Left colon (tissue), 2 donors: ENCODE measurements at regions not wholly inside any gene's neighbourhood (a gene's known extent, or its start where the extent isn't known, plus 50 kb on each side); places are given as distances from the start of the nearest gene placed in this dataset.

Experiments
- ATAC-seq: fragments of 200-7000 bp; cut with Tn5 transposase; one replicate; pipeline ENCODE4 v1.9.1; 2020; ENCODE audit warnings: mild to moderate bottlenecking, moderate library complexity
- DNase-seq, 2 donors: peaks; one replicate each; pipeline ENCODE4 v3.0.0-alpha.2; 2020
- intact Hi-C, 2 donors: fragments of 100-400 bp; cut with DNase I in 1 of 2; cut with micrococcal nuclease in 1 of 2; formaldehyde crosslinking; loops; one replicate each; pipeline versions ENCODE4 v1.11.2 to v1.14.0; 2022; cut with DNase I, micrococcal nuclease
- donor health status: DM: no; HTN: no; CAD: no.
- donor health status: DM: yes; HTN: yes; CAD: no.

DNA sequence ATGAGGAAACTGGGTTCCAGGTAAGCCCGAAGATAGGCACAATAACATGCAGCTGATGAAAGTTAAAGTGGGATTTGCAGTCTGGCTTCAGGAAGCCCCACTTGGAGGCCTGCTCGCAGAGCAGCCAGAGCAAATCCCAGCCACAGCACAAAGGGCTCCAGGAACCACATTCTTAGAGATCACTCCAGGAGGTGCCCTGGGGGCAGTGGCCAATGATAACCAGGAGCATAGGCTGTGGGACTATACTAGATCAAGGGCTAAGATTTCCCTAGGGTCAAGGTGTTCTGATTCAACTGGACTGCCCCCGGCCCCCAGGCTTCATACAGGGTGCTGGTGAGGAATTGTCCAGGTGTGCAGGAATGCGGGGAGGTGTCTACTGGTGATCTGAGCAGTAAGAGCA lies 133.9 kb upstream of the PTPRT start:
- DNase-seq (no peak), ATAC-seq (no peak)
- intact Hi-C loops: no loop called here

- intact Hi-C loops: no loop called here
- no peak for ATAC-seq
- DNase-seq: no peak
These were observed 133.1 kb upstream of the PTPRT start for GRCh38 chr20:43322851-43323250.

DNA sequence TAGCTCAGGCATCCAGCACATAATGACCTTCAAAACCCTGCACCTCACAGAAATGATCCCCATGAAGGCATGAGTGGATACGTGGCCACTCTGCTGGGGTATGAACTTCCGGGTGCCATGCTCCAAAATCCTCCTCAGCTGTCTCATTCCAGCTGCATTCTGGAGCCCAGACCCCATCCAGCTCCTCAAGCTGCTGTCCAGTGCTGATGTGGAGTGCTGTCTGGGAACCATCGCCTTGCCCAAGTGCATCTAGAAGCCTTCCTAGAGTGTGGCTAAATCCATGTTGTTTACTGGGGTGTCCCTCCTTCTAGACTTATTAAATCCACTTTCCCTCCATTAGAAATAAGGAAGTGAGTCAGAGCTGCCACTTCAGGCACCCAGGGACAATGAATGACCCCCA lies 130.8 kb upstream of the PTPRT start:
- intact Hi-C loops: no loop called here
- no peak for DNase-seq
- no peak for ATAC-seq

DNA sequence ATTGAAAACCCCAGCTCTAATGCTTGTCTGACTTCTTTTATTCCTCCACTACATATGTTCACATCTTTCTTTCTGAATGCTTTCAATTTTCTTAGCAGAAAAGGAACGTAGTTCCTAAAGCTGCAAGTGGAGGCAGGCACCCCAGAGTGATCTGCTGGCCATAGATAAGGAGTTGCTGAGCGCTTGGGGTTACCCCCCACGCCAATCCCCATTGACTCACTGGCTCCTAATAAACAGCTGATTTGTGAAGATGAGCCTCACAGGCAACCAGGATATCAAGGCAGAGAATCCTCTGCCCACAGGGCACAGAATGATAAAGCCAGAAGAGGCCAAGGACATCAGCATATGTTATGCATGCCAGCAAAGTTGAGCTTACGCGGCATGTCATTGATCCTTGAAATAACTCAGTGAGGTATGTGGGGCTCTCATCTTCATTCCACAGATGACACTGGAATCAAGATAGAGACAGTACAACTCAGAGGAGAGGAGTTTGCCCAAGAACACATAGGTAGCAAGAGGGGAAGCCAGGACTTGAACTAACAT lies 129.1 kb upstream of the PTPRT start:
- intact Hi-C loops: no loop called here
- no peak for ATAC-seq

DNA sequence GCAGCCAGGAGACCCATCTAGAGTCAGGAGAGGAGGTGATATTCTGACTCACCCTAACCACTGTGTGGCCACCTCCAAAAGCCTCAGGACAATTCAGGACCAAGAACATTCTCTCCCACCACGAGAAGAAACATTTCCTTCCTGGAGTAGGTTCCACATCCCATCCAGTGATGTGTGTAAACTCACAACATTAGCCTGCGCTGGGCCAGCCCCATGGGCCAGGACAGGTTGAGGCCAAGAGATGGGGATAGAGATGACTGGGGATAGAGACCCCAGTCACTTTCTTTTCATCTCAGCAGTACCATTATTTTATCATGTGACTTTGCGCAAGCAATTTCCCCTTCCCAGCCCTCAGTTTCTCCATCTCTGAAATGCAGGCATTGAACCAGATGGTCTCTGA lies 126.6 kb upstream of the PTPRT start:
- ATAC-seq: no peak
- DNase-seq: no peak
- intact Hi-C loops: no loop called here

More for the DNA sequence above, 129.1 kb upstream of the PTPRT start:
- DNase-seq: no peak

- ATAC-seq: no peak
- intact Hi-C loops: no loop called here
- DNase-seq: no peak
These were observed 119.6 kb upstream of the PTPRT start for GRCh38 chr20:43309266-43309665.

DNA sequence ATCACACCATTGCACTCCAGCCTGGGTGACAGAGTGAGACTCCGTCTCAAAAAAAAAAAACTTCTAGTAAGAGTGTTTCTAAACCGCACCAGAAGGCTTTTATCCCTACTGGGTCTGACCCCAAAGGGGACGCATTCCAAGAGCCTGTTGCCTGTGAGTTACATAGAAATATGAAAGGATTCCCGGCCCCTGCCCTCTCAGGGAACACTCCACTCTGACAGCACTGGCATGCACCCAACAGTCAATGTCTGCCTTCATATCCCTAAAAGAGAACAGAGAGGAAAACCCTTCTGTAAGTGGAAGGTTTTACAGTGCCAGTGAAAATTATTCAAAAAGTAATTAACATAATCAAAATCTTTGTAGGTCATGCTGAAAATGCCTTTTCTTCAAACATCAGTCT lies 117.1 kb upstream of the PTPRT start:
- intact Hi-C loops: no loop called here
- no peak for DNase-seq
- no peak for ATAC-seq

- DNase-seq: no peak
- ATAC-seq: peak; percentile 53
- intact Hi-C loops: no loop called here
These were observed 116.0 kb upstream of the PTPRT start for GRCh38 chr20:43305749-43306148.

DNA sequence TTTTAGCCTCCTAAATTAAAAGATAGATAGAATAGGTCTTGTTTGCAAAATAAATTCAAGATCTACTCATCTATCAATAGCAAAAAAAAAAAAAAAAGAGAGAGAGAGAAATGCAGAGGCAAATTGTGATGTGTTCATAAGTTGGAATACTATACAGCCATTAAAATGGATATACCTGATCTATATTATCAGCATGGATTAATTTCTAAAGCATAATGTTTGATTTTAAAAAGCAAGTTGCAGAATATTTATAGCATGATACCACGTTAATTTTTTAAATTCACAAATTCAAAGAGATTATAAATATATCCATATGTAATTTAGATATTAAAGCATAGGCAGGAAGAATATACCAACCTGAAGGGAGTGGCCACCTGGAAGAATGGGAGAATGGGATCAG lies 114.9 kb upstream of the PTPRT start:
- no peak for ATAC-seq
- intact Hi-C loops: no loop called here
- DNase-seq: no peak

DNA sequence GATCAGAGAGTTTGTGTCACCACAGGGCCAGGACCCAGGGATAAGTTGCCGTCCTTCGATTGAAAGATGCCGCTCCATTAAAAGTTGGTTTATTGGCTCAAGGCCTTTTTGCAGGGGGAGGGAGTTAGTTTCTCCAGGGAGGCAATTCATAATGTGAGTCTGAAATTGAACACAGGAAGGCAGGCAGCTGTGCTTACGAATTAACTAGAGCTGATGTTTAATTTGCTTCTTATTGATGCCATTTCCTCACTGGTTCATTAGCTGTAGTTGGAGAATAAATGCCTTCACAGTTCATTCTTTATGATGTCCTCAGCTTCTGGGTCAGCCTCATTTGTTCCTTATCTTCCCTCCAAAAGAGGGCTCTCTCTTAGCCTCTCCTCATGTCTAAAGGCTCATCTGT lies 113.2 kb upstream of the PTPRT start:
- DNase-seq (no peak), ATAC-seq (no peak)
- intact Hi-C loops: no loop called here

DNA sequence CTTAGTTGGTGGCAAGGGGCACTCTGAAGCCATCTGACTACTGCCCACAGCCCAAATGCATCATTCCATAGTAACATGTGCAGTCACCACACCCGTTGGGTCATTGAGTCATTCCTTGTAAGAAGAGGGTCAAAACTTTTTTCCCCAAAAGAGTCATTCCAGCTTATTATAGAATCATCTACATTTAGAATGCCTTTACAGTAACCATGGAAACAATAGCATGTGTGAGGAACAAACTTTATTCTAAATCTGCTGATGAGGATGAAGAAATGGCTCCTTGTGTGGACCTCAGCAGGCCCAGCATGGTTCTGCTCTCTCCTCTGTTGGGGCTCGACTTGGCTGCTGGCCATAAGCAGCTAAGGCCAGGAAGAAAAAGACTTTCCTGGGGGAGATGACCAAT lies 111.2 kb upstream of the PTPRT start:
- ATAC-seq: no peak
- intact Hi-C loops: no loop called here
- no peak for DNase-seq

GRCh38 chr20:43295781-43296180 lies 106.1 kb upstream of the PTPRT start:
- no peak for ATAC-seq
- intact Hi-C loops: no loop called here
- no peak for DNase-seq

- ATAC-seq (no peak), DNase-seq (no peak)
- intact Hi-C loops: no loop called here
These were observed 105.6 kb upstream of the PTPRT start for GRCh38 chr20:43295263-43295662.

DNA sequence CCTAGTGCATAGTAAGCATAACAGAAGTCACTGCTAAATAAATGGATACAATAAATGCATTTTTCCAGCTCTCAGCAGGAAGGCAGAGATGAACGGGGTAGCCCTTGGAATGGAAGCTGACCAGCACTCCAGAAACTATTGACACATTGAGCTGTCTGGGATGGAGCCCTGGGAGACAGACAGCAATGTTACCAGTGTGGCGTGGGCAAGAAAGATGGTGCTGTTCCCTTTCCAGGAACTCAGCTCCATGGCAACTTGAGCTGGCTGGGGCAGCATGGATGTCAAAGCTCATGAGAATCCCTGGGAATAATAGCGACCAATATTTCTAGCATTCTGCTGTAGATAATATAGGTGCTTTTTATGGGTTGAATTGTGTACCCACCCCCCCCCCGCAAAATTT lies 104.3 kb upstream of the PTPRT start:
- intact Hi-C loops: no loop called here
- ATAC-seq: no peak
- DNase-seq: no peak

DNA sequence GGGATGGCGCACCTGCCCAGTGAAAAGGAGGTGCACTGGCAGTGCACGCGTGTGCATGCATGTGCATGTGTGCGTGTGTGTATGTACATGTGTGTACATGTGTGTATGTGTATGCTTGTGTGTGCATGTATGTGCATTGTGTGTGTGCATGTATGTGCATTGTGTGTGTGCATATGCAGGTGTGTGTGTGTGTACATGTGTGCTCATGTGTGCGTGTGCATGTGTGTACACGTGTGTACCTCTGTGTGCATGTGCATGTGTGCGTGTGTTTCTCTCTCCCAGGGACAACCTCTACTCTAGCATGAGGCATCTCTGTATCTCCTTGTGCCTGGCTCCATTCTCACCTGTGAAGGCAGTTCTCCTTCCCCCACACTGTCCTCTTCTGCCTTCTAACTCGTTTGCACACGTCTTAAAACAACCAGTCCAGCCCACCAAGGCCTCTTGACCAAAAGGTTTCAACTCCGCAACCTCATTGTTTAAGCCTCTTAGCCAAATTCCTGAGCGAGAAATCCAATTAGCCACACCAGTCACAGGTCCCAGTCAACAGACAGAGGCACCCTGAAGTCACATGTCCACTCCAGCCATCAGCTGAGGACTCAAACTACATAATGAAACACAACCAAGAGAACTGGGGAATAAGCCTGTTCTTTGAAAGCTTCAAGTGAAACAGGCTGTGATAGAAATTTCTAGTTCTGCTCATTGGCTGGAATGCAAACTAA lies 103.5 kb upstream of the PTPRT start:
- ATAC-seq (no peak), DNase-seq (no peak)
- intact Hi-C loops: no loop called here

- DNase-seq: no peak
- no peak for ATAC-seq
- intact Hi-C loops: no loop called here
These were observed 102.5 kb upstream of the PTPRT start for GRCh38 chr20:43292222-43292621.

DNA sequence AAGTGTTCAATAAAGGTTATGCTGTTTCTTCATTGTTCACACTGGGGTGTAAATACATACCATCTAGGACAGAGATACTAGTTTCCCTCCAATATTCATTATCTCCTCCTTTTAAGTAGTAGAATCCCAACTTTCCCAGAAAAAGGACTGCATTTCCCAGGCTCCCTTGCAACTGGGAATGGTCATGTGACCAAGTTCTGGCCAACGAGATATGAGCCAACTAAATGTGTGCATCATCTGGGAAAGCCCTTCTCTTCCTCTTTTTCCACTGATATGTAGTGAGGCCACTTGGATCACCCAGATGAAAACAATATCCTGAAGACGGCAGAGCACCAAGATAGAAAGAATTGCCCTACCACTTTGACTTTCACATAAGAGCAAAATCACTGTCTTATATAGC lies 97.9 kb upstream of the PTPRT start:
- ATAC-seq (no peak), DNase-seq (no peak)
- intact Hi-C loops: no loop called here

GRCh38 chr20:43285170-43285569 lies 95.5 kb upstream of the PTPRT start:
- ATAC-seq (no peak), DNase-seq (no peak)
- intact Hi-C loops: no loop called here

DNA sequence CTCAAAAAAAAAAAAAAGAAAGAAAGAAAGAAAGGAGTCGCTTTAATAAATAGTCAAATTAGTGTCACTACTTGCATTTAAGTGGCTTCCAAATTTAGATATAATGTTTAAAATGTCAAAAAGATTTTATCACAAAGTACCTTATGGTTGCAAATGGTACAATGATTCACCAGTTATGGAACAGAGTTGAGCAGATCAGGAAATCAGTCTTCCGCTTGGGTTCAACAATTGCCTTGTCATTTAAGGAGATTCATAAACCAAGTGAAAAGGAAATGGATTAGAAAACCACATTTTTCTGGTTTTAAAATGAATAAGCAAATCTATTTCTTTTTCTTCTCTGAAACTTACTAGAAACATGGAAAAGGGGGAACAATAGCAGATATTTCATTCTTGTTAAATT lies 94.8 kb upstream of the PTPRT start:
- intact Hi-C loops: no loop called here
- DNase-seq (no peak), ATAC-seq (no peak)

DNA sequence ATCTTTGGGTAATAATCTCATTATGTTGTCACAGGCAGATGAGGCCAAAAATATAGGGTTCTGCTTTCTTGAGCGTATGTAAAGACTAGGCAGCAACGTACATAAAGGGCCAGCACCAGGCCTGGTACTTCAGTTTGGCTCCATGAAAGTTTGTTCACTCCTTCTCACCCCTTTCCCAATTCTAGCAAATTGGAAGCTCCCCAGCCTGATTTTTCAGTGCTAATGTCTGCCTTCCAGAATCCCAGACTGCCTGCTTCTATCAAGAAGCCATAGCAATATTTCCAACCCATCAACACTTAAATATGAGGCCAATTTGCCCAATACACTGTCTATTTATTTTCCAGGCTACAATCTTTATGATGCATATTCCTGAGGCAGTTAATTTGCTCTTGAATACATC lies 93.4 kb upstream of the PTPRT start:
- intact Hi-C loops: no loop called here
- DNase-seq: no peak
- no peak for ATAC-seq

GRCh38 chr20:43271980-43272379 lies 82.3 kb upstream of the PTPRT start:
- DNase-seq (no peak), ATAC-seq (no peak)
- intact Hi-C loops: no loop called here
